K562 (cell line): ENCODE measurements at regions not wholly inside any gene's neighbourhood (a gene's known extent, or its start where the extent isn't known, plus 50 kb on each side); places are given as distances from the start of the nearest gene placed in this dataset.

Experiments used
- BACH1 ChIP-seq: fragments of 200-800 bp; sonication (Bioruptor generic); IDR thresholded peaks from 2 replicates; pipeline ENCODE4 v1.6.1; 2016; ENCODE audit warnings: missing genetic modification characterization, missing compliant biosample characterization
- CCAR2 ChIP-seq: fragments of 200-400 bp; formaldehyde crosslinking; IDR thresholded peaks from 2 replicates; pipeline ENCODE4 v1.6.1; 2017; ENCODE audit warnings: mild to moderate bottlenecking, low read depth, low read length
- EP300 ChIP-seq: IDR thresholded peaks from 2 replicates; pipeline ENCODE4 v1.6.1; 2012; ENCODE audit warnings: low read length, improper control_type of control experiment
- MEIS2 ChIP-seq: fragments of 450-650 bp; IDR thresholded peaks from 2 replicates; pipeline ENCODE4 v1.6.1; 2014; ENCODE audit warnings: mild to moderate bottlenecking; ENCODE audit not compliant: partially characterized antibody
- ZNF668 ChIP-seq: fragments of 250-450 bp; sonication (Bioruptor Pico); IDR thresholded peaks from 2 replicates; pipeline ENCODE4 v1.8.0; 2022; ENCODE audit warnings: mild to moderate bottlenecking, inconsistent platforms

DNA sequence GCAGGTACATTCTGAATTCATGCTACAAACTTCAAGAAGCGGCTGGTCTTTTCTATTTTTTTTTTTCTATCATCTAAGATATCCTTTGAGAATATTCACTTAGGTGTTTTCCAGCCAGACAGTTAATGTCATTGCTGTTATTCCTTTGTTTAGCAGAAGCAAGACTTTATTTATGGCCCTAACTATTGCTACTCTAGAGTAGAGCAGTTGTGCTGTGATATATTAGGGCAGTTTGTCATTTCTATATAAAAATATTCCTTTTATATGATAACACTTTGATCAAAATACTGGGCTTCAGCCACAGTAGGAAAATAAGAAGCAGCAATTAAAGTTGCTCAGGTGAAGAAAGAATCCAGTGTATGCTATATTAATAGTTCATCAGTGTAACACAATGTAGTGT lies 959.3 kb downstream of the NCAM2 start:
- TF ChIP-seq MEIS2 = no peak
- TF ChIP-seq BACH1 (tag) = no peak
- no peak for TF ChIP-seq CCAR2
- TF ChIP-seq EP300 = no peak
- TF ChIP-seq ZNF668 (CRISPR knock-in tag) = no peak
